ENCODE measurements at regions not wholly inside any gene's neighbourhood (a gene's known extent, or its start where the extent isn't known, plus 50 kb on each side); places are given as distances from the start of the nearest gene placed in this dataset.

- peaks cover 3% of the 10 kb centered on the region for H3K9me3 Mint-ChIP-seq
- H3K36me3 Mint-ChIP-seq (ENCODE audit: low read depth): no peaks in the 10 kb centered on the region
- no peak overlapping the region for H3K4me3 Mint-ChIP-seq
- no peaks in the 10 kb centered on the region for H3K4me1 Mint-ChIP-seq (ENCODE audit: low read depth)
- no peak for DNase-seq
- H3K27me3 Mint-ChIP-seq (ENCODE audit: low read depth): peaks cover 4% of the 10 kb centered on the region
- CTCF ChIA-PET: no interaction called here
- no peak overlapping the region for H3K27ac Mint-ChIP-seq
- intact Hi-C loops (cut with micrococcal nuclease): no loop called here
Observed at GRCh38 chr17:12596961-12597360, 68.7 kb upstream of the MYOCD start.

- H3K27ac Mint-ChIP-seq: no peak overlapping the region
- CTCF ChIA-PET: no interaction called here
- peaks cover 3% of the 10 kb centered on the region for H3K9me3 Mint-ChIP-seq
- peaks cover 4% of the 10 kb centered on the region for H3K27me3 Mint-ChIP-seq (ENCODE audit: low read depth)
- intact Hi-C loops (cut with micrococcal nuclease): no loop called here
- H3K36me3 Mint-ChIP-seq (ENCODE audit: low read depth): no peaks in the 10 kb centered on the region
- H3K4me3 Mint-ChIP-seq: no peak overlapping the region
- DNase-seq: no peak
- H3K4me1 Mint-ChIP-seq (ENCODE audit: low read depth): no peaks in the 10 kb centered on the region
Observed at GRCh38 chr17:12597895-12598294, 67.8 kb upstream of the MYOCD start.

DNA sequence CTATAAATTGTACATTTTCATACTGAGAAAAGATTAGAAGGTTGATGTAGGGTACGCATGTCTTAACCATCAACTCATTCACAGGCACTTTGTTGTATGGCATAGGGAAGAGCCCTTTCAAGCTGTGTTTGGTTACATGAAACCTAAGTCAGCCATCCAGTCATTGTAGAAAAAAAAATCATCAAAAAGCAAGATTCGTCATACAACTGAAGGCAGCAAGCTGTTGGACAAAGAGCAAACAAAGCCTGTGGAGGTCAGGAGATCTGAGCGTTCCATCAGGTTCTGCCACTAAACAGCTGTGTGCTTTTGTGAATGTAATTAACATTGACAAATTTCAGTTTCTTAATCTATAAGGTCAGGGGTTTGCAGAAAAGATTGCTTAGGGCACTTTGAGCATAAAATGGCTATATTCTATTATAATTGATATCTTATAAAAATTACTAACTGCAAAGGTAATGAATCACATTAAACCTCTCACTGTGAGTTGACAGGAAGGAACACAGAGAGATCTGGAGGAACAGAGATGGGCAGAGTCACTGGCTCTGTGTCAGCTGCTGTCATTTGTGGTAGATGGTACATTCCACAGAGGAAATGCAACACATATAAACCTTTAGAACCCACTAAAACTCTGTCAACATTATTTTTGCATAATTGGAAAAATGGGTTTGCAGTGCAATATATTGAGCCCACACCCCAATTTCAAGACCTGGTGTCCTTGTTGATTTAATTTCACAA, 66.3 kb upstream of the MYOCD start:
- no peak overlapping the region for H3K4me3 Mint-ChIP-seq
- intact Hi-C loops (cut with micrococcal nuclease): no loop called here

DNA sequence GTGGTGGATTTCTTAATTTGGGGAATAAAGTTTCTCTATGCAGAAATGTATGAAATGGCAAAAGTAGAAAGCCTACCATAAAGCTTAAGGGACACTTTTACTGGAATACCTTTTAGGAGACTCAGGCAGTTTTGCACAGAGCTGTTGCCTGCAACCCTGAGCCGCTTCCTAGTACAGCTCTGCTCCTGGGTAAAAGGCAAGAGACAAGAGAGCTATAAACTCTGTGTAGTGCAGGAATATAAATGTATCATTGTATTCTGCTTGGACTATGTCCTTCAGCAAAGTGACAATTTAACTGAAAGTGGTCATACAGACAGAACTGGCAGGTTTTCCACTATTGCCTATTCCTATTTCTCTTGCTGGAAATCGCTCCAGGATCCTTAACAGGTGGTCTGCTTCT, 65.3 kb upstream of the MYOCD start:
- intact Hi-C loops (cut with micrococcal nuclease): no loop called here

More for the DNA sequence above, 66.3 kb upstream of the MYOCD start:
- Mint-ChIP-seq H3K27me3 (ENCODE audit: low read depth) (peaks cover 4% of the 10 kb centered on the region), H3K9me3 (peaks cover 2% of the 10 kb centered on the region), H3K27ac (no peak overlapping the region), H3K36me3 (ENCODE audit: low read depth) (no peaks in the 10 kb centered on the region), H3K4me1 (ENCODE audit: low read depth) (no peaks in the 10 kb centered on the region)
- CTCF ChIA-PET: no interaction called here
- DNase-seq: no peak

GRCh38 chr17:12603566-12603965, 62.1 kb upstream of the MYOCD start:
- intact Hi-C loops (cut with micrococcal nuclease): no loop called here
- Mint-ChIP-seq H3K27me3 (ENCODE audit: low read depth) (peaks cover 4% of the 10 kb centered on the region), H3K4me1 (ENCODE audit: low read depth) (no peaks in the 10 kb centered on the region), H3K4me3 (no peak overlapping the region), H3K27ac (no peak overlapping the region), H3K36me3 (ENCODE audit: low read depth) (no peaks in the 10 kb centered on the region), H3K9me3 (peaks cover 2% of the 10 kb centered on the region)
- DNase-seq: no peak
- CTCF ChIA-PET: no interaction called here

More for the DNA sequence above, 65.3 kb upstream of the MYOCD start:
- DNase-seq: no peak
- CTCF ChIA-PET: no interaction called here
- H3K4me1 Mint-ChIP-seq (ENCODE audit: low read depth): no peaks in the 10 kb centered on the region
- peaks cover 4% of the 10 kb centered on the region for H3K27me3 Mint-ChIP-seq (ENCODE audit: low read depth)
- no peak overlapping the region for H3K27ac Mint-ChIP-seq
- no peaks in the 10 kb centered on the region for H3K36me3 Mint-ChIP-seq (ENCODE audit: low read depth)
- no peak overlapping the region for H3K4me3 Mint-ChIP-seq
- peaks cover 2% of the 10 kb centered on the region for H3K9me3 Mint-ChIP-seq

DNA sequence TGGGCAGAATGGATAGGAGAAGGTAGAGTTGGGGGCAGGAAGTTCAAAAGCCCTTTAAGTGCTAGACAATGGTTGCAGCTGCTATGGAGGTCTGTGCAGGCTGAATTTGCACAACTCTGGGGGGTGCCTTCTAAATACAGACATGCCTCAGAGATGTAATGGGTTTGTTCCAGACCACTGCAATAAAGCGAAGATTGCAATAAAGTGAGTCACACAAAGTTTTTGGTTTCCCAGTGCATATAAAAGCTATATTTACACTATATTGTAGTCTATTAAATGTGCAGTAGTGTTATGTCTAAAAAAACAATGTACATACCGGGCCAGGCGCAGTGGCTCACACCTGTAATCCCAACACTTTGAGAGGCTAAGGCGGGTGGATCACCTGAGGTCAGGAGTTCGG, 60.5 kb upstream of the MYOCD start:
- no peaks in the 10 kb centered on the region for H3K27me3 Mint-ChIP-seq (ENCODE audit: low read depth)
- intact Hi-C loops (cut with micrococcal nuclease): no loop called here
- H3K4me3 Mint-ChIP-seq: no peak overlapping the region
- no peaks in the 10 kb centered on the region for H3K4me1 Mint-ChIP-seq (ENCODE audit: low read depth)
- peaks cover 2% of the 10 kb centered on the region for H3K9me3 Mint-ChIP-seq
- H3K36me3 Mint-ChIP-seq (ENCODE audit: low read depth): no peaks in the 10 kb centered on the region
- CTCF ChIA-PET: no interaction called here
- DNase-seq: no peak
- H3K27ac Mint-ChIP-seq: no peak overlapping the region

- H3K4me3 Mint-ChIP-seq: no peak overlapping the region
- CTCF ChIA-PET: no interaction called here
- intact Hi-C loops (cut with micrococcal nuclease): no loop called here
- H3K27ac Mint-ChIP-seq: no peak overlapping the region
- DNase-seq: no peak
- no peaks in the 10 kb centered on the region for H3K27me3 Mint-ChIP-seq (ENCODE audit: low read depth)
- H3K9me3 Mint-ChIP-seq: no peaks in the 10 kb centered on the region
- no peaks in the 10 kb centered on the region for H3K36me3 Mint-ChIP-seq (ENCODE audit: low read depth)
- H3K4me1 Mint-ChIP-seq (ENCODE audit: low read depth): no peaks in the 10 kb centered on the region
Observed at GRCh38 chr17:12613566-12613965, 52.1 kb upstream of the MYOCD start.

All from activated naive CD4-positive, alpha-beta T cell treated with anti-CD3 and anti-CD28 coated beads for 36 hours (primary cell).